ENCODE measurements at regions not wholly inside any gene's neighbourhood (a gene's known extent, or its start where the extent isn't known, plus 50 kb on each side); places are given as distances from the start of the nearest gene placed in this dataset.
"Not testable (repeated sequence)": the region's sequence is repeated elsewhere in the genome, so short reads cannot be mapped to it uniquely, and the experiment has no call there.

- H3K27ac Mint-ChIP-seq = no peak overlapping the region
- H3K36me3 Mint-ChIP-seq = peaks cover 10 to 16% of the 10 kb centered on the region in 2 donors
- peaks cover 7 to 16% (median 14%) of the 10 kb centered on the region in 3 donors for H3K27me3 Mint-ChIP-seq
- H3K4me3 Mint-ChIP-seq = no peak overlapping the region
- H3K4me1 Mint-ChIP-seq = no peaks in the 10 kb centered on the region
- no peak for DNase-seq
- ATAC-seq (ENCODE audit: low read depth in 2 of 2) = no peak
- H3K9me3 Mint-ChIP-seq = peaks cover 5 to 49% (median 38%) of the 10 kb centered on the region in 7 donors
Measured at GRCh38 chr7:73941836-73942551, 81.0 kb downstream of the TMEM270 start.

DNA sequence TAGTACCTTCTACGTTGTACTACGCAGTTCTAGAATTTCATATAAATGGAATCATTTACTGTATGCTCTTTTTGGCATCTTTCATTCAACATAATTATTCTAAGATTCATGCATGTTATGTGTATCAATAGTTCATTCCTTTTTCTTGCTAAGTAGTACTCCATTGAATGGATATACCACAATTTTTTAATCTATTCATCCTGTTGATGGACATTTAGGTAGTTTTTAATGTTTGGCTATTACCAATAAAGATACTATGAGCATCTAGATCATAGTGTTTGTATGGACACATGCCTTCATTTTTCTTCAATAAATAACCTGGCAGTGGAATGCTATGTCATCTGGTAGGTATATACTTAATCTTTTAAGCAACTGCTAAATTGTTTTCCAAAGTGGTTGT lies 83.0 kb upstream of the ELN start:
- Mint-ChIP-seq H3K27me3 (peaks cover 11 to 36% (median 17%) of the 10 kb centered on the region in 3 donors), H3K4me1 (no peaks in the 10 kb centered on the region), H3K9me3 (peaks cover 10 to 71% (median 51%) of the 10 kb centered on the region in 7 donors), H3K4me3 (no peak overlapping the region), H3K27ac (no peak overlapping the region), H3K36me3 (peaks cover 10 to 22% of the 10 kb centered on the region in 2 donors)
- ATAC-seq (ENCODE audit: low read depth in 2 of 2) (no peak), DNase-seq (no peak)

- H3K4me1 Mint-ChIP-seq = no peaks in the 10 kb centered on the region
- DNase-seq (no peak), ATAC-seq (ENCODE audit: low read depth in 2 of 2) (no peak)
- H3K4me3 Mint-ChIP-seq = no peak overlapping the region
- peaks cover 0 to 9% of the 10 kb centered on the region in 2 donors for H3K36me3 Mint-ChIP-seq
- no peak overlapping the region for H3K27ac Mint-ChIP-seq
- peaks cover 5 to 53% (median 35%) of the 10 kb centered on the region in 7 donors for H3K9me3 Mint-ChIP-seq
- H3K27me3 Mint-ChIP-seq = peaks cover 15 to 29% (median 19%) of the 10 kb centered on the region in 3 donors
Measured at GRCh38 chr7:73948287-73948686, 79.7 kb upstream of the ELN start.

DNA sequence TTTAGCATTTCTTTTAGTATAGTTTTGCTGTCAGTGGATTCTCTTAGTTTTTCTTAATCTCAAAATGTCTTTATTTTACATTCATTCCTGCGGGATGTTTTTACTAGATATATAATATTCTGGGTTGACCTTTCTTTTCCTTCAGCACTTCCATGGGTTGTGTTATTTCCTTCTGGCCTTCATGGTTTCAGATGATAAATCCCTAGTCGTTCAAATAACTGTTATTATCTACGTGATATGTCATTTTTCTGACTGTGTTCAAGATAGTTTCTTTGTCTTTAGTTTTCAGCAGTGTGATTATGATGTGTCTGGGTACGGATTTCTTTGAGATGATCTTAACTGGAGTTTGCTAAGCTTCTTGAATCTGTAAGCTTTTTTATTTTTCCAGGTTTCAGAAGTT lies 75.7 kb upstream of the ELN start:
- DNase-seq = no peak
- peaks cover 5 to 28% (median 18%) of the 10 kb centered on the region in 7 donors for H3K9me3 Mint-ChIP-seq
- peak overlapping the region in 1 of 6 donors; percentile 87 for H3K27ac Mint-ChIP-seq
- H3K4me3 Mint-ChIP-seq = no peak overlapping the region
- no peaks in the 10 kb centered on the region for H3K4me1 Mint-ChIP-seq
- no peak for ATAC-seq (ENCODE audit: low read depth in 2 of 2)
- H3K36me3 Mint-ChIP-seq = peaks cover 0 to 9% of the 10 kb centered on the region in 2 donors
- peaks cover 9 to 28% (median 28%) of the 10 kb centered on the region in 3 donors for H3K27me3 Mint-ChIP-seq

GRCh38 chr7:73954181-73954580 lies 73.8 kb upstream of the ELN start:
- peaks cover 6 to 28% (median 13%) of the 10 kb centered on the region in 3 donors for H3K27me3 Mint-ChIP-seq

GRCh38 chr7:73954861-73955260 lies 73.1 kb upstream of the ELN start:
- Mint-ChIP-seq H3K27ac (no peak overlapping the region), H3K4me1 (no peaks in the 10 kb centered on the region), H3K36me3 (no peaks in the 10 kb centered on the region), H3K27me3 (peaks cover 5 to 24% (median 9%) of the 10 kb centered on the region in 3 donors), H3K9me3 (peaks cover 0 to 2% (median 0%) of the 10 kb centered on the region in 7 donors), H3K4me3 (no peak overlapping the region)
- DNase-seq (no peak), ATAC-seq (ENCODE audit: low read depth in 2 of 2) (no peak)

More at GRCh38 chr7:73954181-73954580, 73.8 kb upstream of the ELN start:
- no peak for DNase-seq
- no peak for ATAC-seq (ENCODE audit: low read depth in 2 of 2)
- H3K9me3 Mint-ChIP-seq = peaks cover 2 to 9% (median 4%) of the 10 kb centered on the region in 7 donors
- peaks cover 0 to 5% of the 10 kb centered on the region in 2 donors for H3K36me3 Mint-ChIP-seq
- H3K4me3 Mint-ChIP-seq = no peak overlapping the region
- H3K4me1 Mint-ChIP-seq = no peaks in the 10 kb centered on the region
- H3K27ac Mint-ChIP-seq = no peak overlapping the region

GRCh38 chr7:73960548-73960947 lies 67.4 kb upstream of the ELN start:
- no peak for DNase-seq
- ATAC-seq (ENCODE audit: low read depth in 2 of 2) = no peak
- Mint-ChIP-seq H3K27me3 (peaks cover 0 to 15% (median 5%) of the 10 kb centered on the region in 3 donors), H3K4me3 (no peak overlapping the region), H3K27ac (no peak overlapping the region), H3K36me3 (peaks cover 8 to 16% of the 10 kb centered on the region in 2 donors), H3K4me1 (peaks cover 0 to 1% (median 0%) of the 10 kb centered on the region in 3 donors), H3K9me3 (peaks cover 12 to 22% (median 18%) of the 10 kb centered on the region in 7 donors)

- Mint-ChIP-seq H3K36me3 (peaks cover 8 to 16% of the 10 kb centered on the region in 2 donors), H3K27me3 (peaks cover 0 to 15% (median 5%) of the 10 kb centered on the region in 3 donors), H3K9me3 (peaks cover 12 to 22% (median 18%) of the 10 kb centered on the region in 7 donors)
- H3K4me3 Mint-ChIP-seq; ATAC-seq (ENCODE audit: low read depth in 2 of 2); DNase-seq; H3K27ac Mint-ChIP-seq; H3K4me1 Mint-ChIP-seq: not testable (repeated sequence)
Measured at GRCh38 chr7:73961991-73962390, 66.0 kb upstream of the ELN start.

DNA sequence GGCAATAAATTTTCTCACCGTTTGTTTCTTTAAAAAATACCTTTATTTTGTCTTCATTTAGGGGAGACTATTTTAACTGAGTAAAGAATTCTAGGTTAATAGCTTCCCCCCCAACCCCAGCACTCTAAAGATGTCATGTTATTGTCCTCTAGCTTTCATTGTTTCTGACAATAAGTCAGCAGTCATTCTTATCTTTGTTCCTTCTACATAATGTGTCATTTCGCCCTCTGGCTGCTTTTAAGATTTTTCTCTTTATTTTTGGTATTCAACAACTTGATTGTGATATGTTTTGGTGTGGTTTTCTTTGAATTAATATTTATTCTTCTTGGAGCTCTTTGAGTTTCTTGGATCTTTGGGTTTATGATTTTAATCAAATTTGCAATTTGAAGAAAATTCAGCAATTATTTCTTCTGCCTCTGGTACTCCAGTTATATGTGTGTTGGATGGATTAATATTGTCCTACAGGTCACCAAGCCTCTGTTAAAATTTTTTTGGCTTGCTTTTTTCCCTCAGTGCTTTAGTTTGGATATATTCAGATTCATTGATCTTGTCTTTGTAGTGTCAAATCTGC lies 64.6 kb upstream of the ELN start:
- H3K27ac Mint-ChIP-seq = no peak overlapping the region
- DNase-seq (no peak), ATAC-seq (ENCODE audit: low read depth in 2 of 2) (no peak)
- H3K4me3 Mint-ChIP-seq = no peak overlapping the region
- H3K36me3 Mint-ChIP-seq = peaks cover 8 to 26% of the 10 kb centered on the region in 2 donors
- peaks cover 0 to 4% (median 1%) of the 10 kb centered on the region in 3 donors for H3K4me1 Mint-ChIP-seq
- peaks cover 15 to 22% (median 20%) of the 10 kb centered on the region in 7 donors for H3K9me3 Mint-ChIP-seq
- H3K27me3 Mint-ChIP-seq = peaks cover 0 to 15% (median 5%) of the 10 kb centered on the region in 3 donors

- H3K27me3 Mint-ChIP-seq = peaks cover 0 to 15% (median 5%) of the 10 kb centered on the region in 3 donors
Measured at GRCh38 chr7:73964786-73965185, 63.2 kb upstream of the ELN start.

DNA sequence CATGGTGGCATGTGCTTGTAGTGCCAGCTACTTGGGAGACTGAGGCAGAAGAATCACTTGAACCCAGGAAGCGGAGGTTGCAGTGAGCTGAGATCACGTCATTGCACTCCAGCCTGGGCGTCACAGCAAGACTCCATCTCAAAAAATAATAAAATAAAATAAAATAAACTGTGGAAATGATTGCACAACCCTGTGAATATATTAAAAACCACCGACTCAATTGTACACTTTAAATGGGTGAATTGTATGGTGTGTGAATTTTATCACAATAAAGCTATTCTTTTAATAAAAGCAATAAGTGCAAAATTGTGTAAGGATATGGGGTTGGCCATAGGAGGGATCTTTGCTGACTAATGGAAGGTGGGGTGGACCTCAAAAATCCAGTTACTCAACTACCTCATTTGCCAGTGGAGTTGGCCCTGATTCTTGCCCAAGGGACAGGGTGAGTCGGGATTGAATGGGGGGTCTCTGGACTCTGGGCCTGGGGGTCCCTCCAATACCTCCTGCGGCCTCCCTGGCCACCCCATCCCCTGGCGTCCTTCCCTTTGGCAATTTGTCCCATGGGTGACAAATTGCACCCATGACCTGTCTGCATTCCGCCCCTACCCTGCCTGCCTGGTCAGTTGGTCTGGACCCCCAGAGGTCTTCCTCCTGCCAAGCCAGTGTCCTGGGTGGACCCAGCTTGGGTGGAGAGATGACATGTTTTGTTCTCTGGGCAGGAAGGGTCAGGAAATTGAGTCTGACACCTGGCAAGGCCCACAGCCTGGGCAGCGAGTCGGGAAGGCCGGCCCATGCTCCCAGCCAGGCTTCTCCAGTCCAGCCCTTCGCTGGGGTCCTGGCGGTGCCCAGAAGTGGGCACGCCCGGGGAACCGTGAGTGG lies 61.7 kb upstream of the ELN start:
- Mint-ChIP-seq H3K27ac (no peak overlapping the region), H3K27me3 (peaks cover 0 to 12% (median 8%) of the 10 kb centered on the region in 3 donors), H3K9me3 (peaks cover 15 to 22% (median 20%) of the 10 kb centered on the region in 7 donors), H3K36me3 (peaks cover 8 to 26% of the 10 kb centered on the region in 2 donors), H3K4me3 (peak overlapping the region in 1 of 8 donors; percentile 60), H3K4me1 (peaks cover 1 to 4% (median 2%) of the 10 kb centered on the region in 3 donors)
- ATAC-seq (ENCODE audit: low read depth in 2 of 2) (no peak), DNase-seq (no peak)

More at GRCh38 chr7:73964786-73965185, 63.2 kb upstream of the ELN start:
- Mint-ChIP-seq H3K4me1 (peaks cover 0 to 4% (median 1%) of the 10 kb centered on the region in 3 donors), H3K9me3 (peaks cover 15 to 22% (median 20%) of the 10 kb centered on the region in 7 donors), H3K36me3 (peaks cover 8 to 26% of the 10 kb centered on the region in 2 donors), H3K27ac (no peak overlapping the region), H3K4me3 (no peak overlapping the region)
- ATAC-seq (ENCODE audit: low read depth in 2 of 2) (no peak), DNase-seq (no peak)

DNA sequence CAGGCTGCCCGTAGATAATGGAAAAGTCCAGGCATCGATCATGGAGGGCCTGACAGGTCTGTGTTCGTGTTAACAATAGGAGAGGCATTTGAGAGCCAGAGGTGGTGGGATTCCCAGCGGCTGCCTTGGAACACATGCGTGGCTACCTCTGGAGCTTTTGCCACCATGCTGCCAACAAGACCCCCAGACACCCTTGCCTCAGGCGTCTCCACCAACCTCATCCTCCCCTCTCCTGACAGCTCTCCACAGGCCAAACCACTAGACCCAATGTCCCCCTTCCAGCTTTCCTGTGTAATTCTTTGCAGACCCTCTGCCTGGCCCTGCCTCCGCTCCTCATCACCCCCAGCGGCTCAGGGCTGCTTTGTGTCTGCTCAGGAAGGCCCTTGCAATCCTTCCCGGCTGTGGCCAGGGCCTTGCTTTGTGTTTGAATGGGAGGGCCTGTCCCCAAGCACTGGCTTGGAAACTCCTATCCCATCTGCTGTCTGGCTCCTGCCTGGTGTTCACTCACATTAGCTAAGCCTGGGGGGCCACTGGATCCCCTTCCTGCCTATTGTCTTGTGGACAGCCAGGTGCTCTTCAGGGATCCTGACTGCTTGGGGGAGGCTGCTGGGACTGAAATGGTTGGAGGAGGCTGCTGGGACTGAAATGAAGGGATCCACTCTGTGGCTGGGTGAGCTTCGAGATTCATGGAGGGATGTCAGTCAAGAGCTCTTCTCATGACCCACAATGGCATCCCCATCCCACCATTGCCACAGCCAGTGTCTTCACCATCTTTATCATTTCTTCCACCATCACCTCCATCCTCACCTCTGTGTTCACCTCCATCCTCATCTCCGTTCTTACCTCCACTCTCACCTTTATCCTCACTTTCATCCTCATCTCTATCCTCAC lies 60.8 kb upstream of the ELN start:
- Mint-ChIP-seq H3K27ac (peak overlapping the region in 1 of 6 donors; percentile 37), H3K36me3 (peaks cover 8 to 26% of the 10 kb centered on the region in 2 donors), H3K27me3 (peaks cover 0 to 21% (median 16%) of the 10 kb centered on the region in 3 donors), H3K4me3 (no peak overlapping the region), H3K4me1 (peaks cover 4 to 10% (median 10%) of the 10 kb centered on the region in 3 donors), H3K9me3 (peaks cover 15 to 20% (median 18%) of the 10 kb centered on the region in 7 donors)
- DNase-seq (no peak), ATAC-seq (ENCODE audit: low read depth in 2 of 2) (no peak)
